Natural killer cell (primary cell): ENCODE measurements at regions not wholly inside any gene's neighbourhood (a gene's known extent, or its start where the extent isn't known, plus 50 kb on each side); places are given as distances from the start of the nearest gene placed in this dataset.
A peak's percentile ranks its signal among the peaks of the same experiment; 100 is the strongest.
"Not testable (repeated sequence)": the region's sequence is repeated elsewhere in the genome, so short reads cannot be mapped to it uniquely, and the experiment has no call there.

ENCODE experiments used
- ATAC-seq, 3 donors: fragments of 150-1000 bp in 2 of 3; fragments of 200-7000 bp in 1 of 3; cut with Tn5 transposase; 1 replicate in 1 of 3; 2 replicates in 2 of 3; pipeline ENCODE4 v1.10.0; 2021; ENCODE audit warnings: mild to moderate bottlenecking in 2 of 3, moderate library complexity in 2 of 3
- DNase-seq, 2 donors: peaks; one replicate each; pipeline versions ENCODE4 v3.0.0 to v3.0.0-alpha.2; 2013 to 2021; ENCODE audit warnings: mixed read lengths in 1 of 2
- H3K27ac ChIP-seq: one replicate; pipeline ENCODE4 v1.5.1; 2013; ENCODE audit warnings: mild to moderate bottlenecking, low read length
- H3K27me3 ChIP-seq: one replicate; pipeline ENCODE4 v1.6.1; 2013; ENCODE audit warnings: low read length; ENCODE audit not compliant: control insufficient read depth, insufficient read depth
- H3K36me3 ChIP-seq: one replicate; pipeline ENCODE4 v1.6.1; 2013; ENCODE audit warnings: low read length; ENCODE audit not compliant: control insufficient read depth, insufficient read depth
- H3K4me1 ChIP-seq: one replicate; pipeline ENCODE4 v1.6.1; 2013; ENCODE audit warnings: low read length; ENCODE audit not compliant: control insufficient read depth, insufficient read depth
- H3K4me3 ChIP-seq: one replicate; pipeline ENCODE4 v1.5.1; 2013; ENCODE audit warnings: low read length
- H3K9me3 ChIP-seq: one replicate; pipeline ENCODE4 v1.6.1; 2013; ENCODE audit warnings: low read length; ENCODE audit not compliant: control insufficient read depth, insufficient read depth
- H3K27ac Mint-ChIP-seq, 2 donors: one replicate each; pipeline ENCODE4 v1.8.0; 2022; ENCODE audit warnings: mild to moderate bottlenecking in 2 of 2, mixed read lengths in 2 of 2, moderate library complexity in 1 of 2
- H3K27me3 Mint-ChIP-seq, 2 donors: one replicate each; pipeline ENCODE4 v1.8.0; 2022; ENCODE audit warnings: low read depth in 2 of 2, mixed read lengths in 2 of 2
- H3K36me3 Mint-ChIP-seq: one replicate; pipeline ENCODE4 v1.8.0; 2022; ENCODE audit warnings: mixed read lengths
- H3K4me1 Mint-ChIP-seq, 2 donors: one replicate each; pipeline ENCODE4 v1.8.0; 2022; ENCODE audit warnings: mixed read lengths in 2 of 2
- H3K4me3 Mint-ChIP-seq: one replicate; pipeline ENCODE4 v1.8.0; 2022; ENCODE audit warnings: mild to moderate bottlenecking, moderate library complexity, mixed read lengths
- H3K9me3 Mint-ChIP-seq, 2 donors: one replicate each; pipeline ENCODE4 v1.8.0; 2022; ENCODE audit warnings: mixed read lengths in 2 of 2
- WGBS: methylation state at CpG from one replicate; pipeline ENCODE4 v1.1.7; 2013; ENCODE audit warnings: missing lambda C conversion rate; ENCODE audit not compliant: insufficient coverage; 5-methylcytosine and 5-hydroxymethylcytosine counted together
- intact Hi-C: fragments of 100-400 bp; cut with micrococcal nuclease; formaldehyde crosslinking; loops from one replicate; pipeline ENCODE4 v1.14.2; 2022

DNA sequence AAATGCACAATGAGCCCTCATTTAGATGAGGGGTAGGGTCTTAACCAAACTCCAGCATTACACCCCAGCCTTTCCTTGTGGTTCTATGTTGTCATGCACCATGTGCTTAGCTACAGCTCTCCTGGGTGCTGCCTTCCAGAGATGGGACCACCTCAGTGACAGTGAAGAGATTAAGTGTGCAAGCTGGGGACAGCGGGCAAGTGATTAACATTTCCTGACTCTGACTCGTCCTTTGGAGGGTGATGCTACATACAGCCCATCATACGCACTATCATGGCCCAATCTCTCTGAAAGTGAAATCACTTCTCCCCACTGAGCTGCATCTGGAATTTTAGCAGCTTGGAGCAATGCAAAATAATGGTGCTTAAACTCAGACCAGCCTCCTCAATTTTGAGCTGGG, 293.0 kb upstream of the PLGLB1 start:
- H3K27ac ChIP-seq, DNase-seq, H3K27me3 ChIP-seq, H3K4me1 ChIP-seq, H3K9me3 ChIP-seq, H3K27ac Mint-ChIP-seq, H3K4me3 Mint-ChIP-seq, H3K4me1 Mint-ChIP-seq, H3K4me3 ChIP-seq, H3K27me3 Mint-ChIP-seq, H3K9me3 Mint-ChIP-seq, H3K36me3 ChIP-seq, ATAC-seq, intact Hi-C loops, H3K36me3 Mint-ChIP-seq: not testable (repeated sequence)
- no CpG with 5 or more reads among the region's 3 CpGs for WGBS

DNA sequence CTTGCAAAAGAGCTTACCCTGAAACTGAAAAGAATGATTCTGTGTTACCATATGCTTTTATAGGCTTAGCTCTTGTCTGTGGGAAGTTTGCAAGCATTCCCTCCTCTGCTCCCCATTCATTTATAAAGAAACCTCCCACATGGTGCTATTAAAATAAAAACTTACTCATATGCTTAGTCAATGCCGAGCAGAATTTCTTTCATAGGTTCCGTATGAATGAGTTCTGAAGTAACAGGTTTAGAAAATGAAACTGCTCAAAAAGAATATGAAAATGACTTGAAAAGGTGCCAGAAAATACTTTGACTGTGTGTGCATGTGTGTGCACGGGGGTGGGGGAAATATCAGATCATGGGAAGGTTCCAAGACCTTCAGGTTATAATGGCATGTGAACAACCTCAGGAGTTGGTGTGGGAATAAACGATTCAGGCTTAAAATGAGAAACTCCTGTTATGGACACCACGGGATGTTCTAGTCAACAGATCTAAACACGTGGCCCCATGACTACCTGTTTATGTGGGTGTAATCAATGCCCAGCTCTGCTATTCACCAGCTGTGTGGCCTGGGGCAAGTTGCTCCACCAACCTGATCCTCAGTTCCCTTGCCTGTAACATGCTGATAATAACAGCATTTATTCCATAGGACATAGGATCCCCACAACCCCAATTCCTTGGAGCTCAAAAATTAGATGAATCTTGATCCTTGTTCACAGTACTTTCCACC, 293.7 kb upstream of the PLGLB1 start:
- H3K27me3 Mint-ChIP-seq, H3K4me3 ChIP-seq, H3K4me3 Mint-ChIP-seq, H3K27me3 ChIP-seq, intact Hi-C loops, H3K36me3 ChIP-seq, H3K9me3 ChIP-seq, H3K9me3 Mint-ChIP-seq, H3K27ac ChIP-seq, H3K4me1 ChIP-seq, H3K36me3 Mint-ChIP-seq, H3K4me1 Mint-ChIP-seq, H3K27ac Mint-ChIP-seq: not testable (repeated sequence)
- DNase-seq (peak in 1 of 2 donors; percentile 8), ATAC-seq (peak in 1 of 3 donors; percentile 14)
- 94% methylated on average over 2 of the region's 6 CpGs for WGBS

DNA sequence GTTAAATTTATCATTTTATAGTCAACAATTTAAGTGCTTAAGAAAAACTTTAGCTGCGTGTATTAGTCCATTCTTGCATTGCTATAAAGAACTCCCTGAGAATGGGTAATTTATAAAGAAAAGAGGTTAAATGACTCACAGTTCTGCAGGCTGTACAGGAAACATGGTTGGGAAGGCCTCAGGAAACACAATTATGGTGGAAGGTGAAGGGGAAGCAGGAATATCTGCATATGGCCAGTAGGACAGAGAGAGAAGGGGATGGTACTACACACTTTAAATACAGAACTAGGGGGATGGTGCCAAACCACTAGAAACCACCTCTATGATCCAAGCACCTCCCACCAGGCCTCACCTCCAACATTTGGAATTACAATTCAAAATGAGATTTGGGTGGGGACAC, 295.5 kb upstream of the PLGLB1 start:
- H3K27me3 ChIP-seq, H3K36me3 ChIP-seq, H3K4me1 Mint-ChIP-seq, H3K36me3 Mint-ChIP-seq, H3K27me3 Mint-ChIP-seq, H3K4me1 ChIP-seq, intact Hi-C loops, H3K9me3 ChIP-seq, H3K4me3 Mint-ChIP-seq, H3K27ac ChIP-seq, H3K27ac Mint-ChIP-seq, H3K9me3 Mint-ChIP-seq, ATAC-seq, DNase-seq, H3K4me3 ChIP-seq: not testable (repeated sequence)
- WGBS, result no CpG with 5 or more reads among the region's 1 CpG

DNA sequence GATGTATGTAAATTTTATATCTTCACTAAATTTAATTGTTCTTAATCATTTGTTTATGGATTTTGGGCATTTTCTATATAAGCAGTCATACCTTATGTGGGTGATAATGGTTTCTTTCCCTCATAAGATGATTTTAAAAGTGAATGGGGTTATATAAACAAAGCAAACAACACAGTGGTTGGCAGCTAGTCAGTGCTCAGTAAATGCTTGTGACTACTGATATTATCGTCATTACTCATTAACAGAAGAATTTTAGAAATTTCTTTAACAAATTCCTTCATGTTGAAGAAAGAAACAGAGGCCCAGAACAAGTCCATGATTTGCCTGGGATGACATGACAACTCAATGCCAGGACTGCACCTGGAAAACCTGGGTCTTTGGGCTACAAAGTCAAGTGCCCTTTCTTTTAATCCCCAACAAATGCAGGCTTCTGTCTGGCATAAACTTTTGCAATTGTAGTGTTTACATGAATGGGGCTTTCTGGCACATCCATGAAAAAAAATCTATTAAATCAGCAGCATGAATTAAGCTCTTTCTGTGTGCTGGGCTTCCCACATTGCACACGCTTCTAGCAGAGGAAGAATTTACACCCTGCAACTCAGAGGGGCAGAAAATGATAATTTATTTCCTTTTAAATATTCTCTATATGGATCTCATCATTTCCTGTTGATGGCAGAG, 297.3 kb upstream of the PLGLB1 start:
- H3K27me3 Mint-ChIP-seq, H3K36me3 ChIP-seq, H3K4me1 Mint-ChIP-seq, H3K9me3 ChIP-seq, H3K4me3 Mint-ChIP-seq, H3K27ac ChIP-seq, H3K4me1 ChIP-seq, DNase-seq, H3K27me3 ChIP-seq, intact Hi-C loops, H3K27ac Mint-ChIP-seq, H3K9me3 Mint-ChIP-seq, H3K36me3 Mint-ChIP-seq, ATAC-seq, H3K4me3 ChIP-seq: not testable (repeated sequence)
- no CpG with 5 or more reads among the region's 2 CpGs for WGBS

DNA sequence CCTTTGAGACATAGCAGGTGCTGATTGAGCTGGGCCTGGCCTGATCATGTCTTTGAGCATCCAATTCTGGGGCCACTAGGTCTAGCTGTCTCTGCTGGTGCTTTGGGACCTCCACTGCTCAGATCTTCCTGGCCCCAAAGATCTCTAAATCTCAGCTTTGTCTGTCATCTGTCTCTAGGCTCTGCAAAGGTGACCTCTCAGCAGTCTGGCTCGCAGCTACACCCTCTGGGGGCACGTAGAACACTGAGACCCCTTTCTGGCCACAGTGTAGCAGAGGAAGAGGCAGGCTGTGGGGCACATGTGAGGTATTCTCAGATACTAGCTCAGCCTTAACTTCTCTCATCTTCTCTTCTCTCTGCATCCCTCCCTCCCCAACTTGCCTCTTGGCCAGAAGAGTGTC, 298.1 kb upstream of the PLGLB1 start:
- H3K27me3 ChIP-seq, H3K4me3 Mint-ChIP-seq, H3K36me3 Mint-ChIP-seq, H3K4me1 ChIP-seq, intact Hi-C loops, H3K27me3 Mint-ChIP-seq, H3K9me3 ChIP-seq, H3K4me3 ChIP-seq, H3K9me3 Mint-ChIP-seq, H3K36me3 ChIP-seq, DNase-seq, H3K27ac ChIP-seq, H3K27ac Mint-ChIP-seq, H3K4me1 Mint-ChIP-seq: not testable (repeated sequence)
- peak in 1 of 3 donors; percentile 27 for ATAC-seq
- 100% methylated on average over 1 of the region's 2 CpGs for WGBS

GRCh38 chr2:87321201-87321600, 299.6 kb upstream of the PLGLB1 start:
- WGBS, result 100% methylated on average over 5 of the region's 9 CpGs
- H3K27ac Mint-ChIP-seq, H3K27me3 Mint-ChIP-seq, H3K36me3 ChIP-seq, H3K4me3 Mint-ChIP-seq, H3K36me3 Mint-ChIP-seq, H3K9me3 ChIP-seq, H3K27me3 ChIP-seq, H3K4me1 ChIP-seq, intact Hi-C loops, H3K27ac ChIP-seq, ATAC-seq, H3K4me3 ChIP-seq, H3K9me3 Mint-ChIP-seq, DNase-seq: not testable (repeated sequence)
- peaks cover 0 to 11% of the 10 kb centered on the region in 2 donors for H3K4me1 Mint-ChIP-seq

DNA sequence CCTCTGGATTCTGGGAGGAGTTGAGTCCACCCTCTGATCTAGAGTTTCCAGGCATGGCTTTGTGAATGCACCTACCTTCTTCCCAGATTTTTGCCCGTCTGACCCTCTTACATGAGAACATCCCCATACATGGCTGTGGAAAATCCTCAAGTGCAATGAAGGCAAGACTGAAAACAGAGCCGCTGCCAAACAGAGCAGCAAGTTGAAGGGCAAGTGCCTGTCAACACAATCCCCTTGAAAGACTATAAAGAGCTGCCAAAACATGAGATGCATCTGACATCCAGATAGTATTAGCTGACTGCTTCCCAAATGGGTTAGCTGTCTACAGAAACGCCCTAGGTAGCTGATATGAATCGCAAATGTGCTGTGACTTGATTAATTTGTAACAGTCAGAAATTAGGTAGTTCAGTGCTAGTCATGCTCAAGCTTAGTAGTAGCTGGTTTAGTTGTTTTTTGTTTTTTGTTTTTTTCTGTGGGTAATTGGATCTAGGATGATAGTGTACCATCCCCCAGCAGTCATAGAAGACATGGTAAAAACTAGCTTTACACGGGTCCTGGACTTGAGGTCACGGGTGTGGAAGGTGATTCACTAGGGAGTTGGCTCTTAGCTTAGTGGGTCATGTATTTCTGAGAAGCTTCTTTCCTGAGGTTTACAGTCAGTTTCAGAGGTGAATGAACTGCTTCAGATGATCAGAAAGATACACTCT, 302.8 kb upstream of the PLGLB1 start:
- H3K27me3 ChIP-seq, H3K27ac Mint-ChIP-seq, H3K36me3 Mint-ChIP-seq, H3K36me3 ChIP-seq, H3K27ac ChIP-seq, H3K27me3 Mint-ChIP-seq, H3K4me3 Mint-ChIP-seq, H3K4me1 ChIP-seq, H3K9me3 Mint-ChIP-seq, H3K9me3 ChIP-seq, H3K4me3 ChIP-seq, intact Hi-C loops, DNase-seq: not testable (repeated sequence)
- peak in 2 of 3 donors; percentile 39 to 61 for ATAC-seq
- H3K4me1 Mint-ChIP-seq, result peaks cover 0 to 11% of the 10 kb centered on the region in 2 donors
- 83% methylated on average over 1 of the region's 6 CpGs for WGBS
